ENCODE measurements at regions not wholly inside any gene's neighbourhood (a gene's known extent, or its start where the extent isn't known, plus 50 kb on each side); places are given as distances from the start of the nearest gene placed in this dataset.

GRCh38 chr4:156547891-156548290 is 423.7 kb downstream of the PDGFC start:
- no peak for DNase-seq (ENCODE audit: low read depth in 6 of 9, low spot score in 9 of 9)
- Histone ChIP-seq H3K4me3 (ENCODE audit: low read length in 2 of 2) (no peak overlapping the region), H3K27ac (ENCODE audit: low read depth in 1 of 2, low read length in 1 of 2) (no peak overlapping the region), H3K27me3 (ENCODE audit: control insufficient read depth in 2 of 2, insufficient read depth in 1 of 2, low read length in 1 of 2) (no peaks in the 10 kb centered on the region), H3K4me1 (ENCODE audit: control insufficient read depth in 2 of 2, insufficient read depth in 2 of 2, low read length in 2 of 2) (no peaks in the 10 kb centered on the region), H3K36me3 (ENCODE audit: control insufficient read depth in 2 of 2, insufficient read depth in 2 of 2, low read length in 1 of 2) (no peaks in the 10 kb centered on the region), H3K9me3 (ENCODE audit: control insufficient read depth in 2 of 2, insufficient read depth in 1 of 2, low read length in 1 of 2) (no peaks in the 10 kb centered on the region)
- 85% methylated on average over 2 of the region's 2 CpGs for WGBS

DNA sequence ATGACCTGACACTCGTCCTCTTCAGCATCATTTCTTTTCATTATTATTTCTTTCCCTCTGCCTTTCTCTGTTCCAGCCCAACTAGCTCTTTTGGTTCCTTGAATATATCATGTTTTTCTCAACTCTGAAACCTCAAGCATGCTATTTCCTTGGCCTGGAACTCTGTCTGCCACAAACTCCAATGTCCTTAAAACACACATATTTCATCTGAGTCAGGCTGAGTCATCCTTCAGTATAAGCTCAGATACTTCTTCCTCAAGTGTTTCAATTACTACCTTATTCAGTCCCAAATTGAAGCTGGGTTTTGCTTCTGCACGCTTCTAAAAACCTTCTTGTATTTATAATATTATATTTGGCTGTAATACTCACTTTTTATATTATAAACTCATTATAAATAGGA is 424.2 kb downstream of the PDGFC start:
- DNase-seq (ENCODE audit: low read depth in 6 of 9, low spot score in 9 of 9), result no peak
- WGBS, result 72% methylated on average over 2 of the region's 2 CpGs
- H3K4me1 ChIP-seq (ENCODE audit: control insufficient read depth in 2 of 2, insufficient read depth in 2 of 2, low read length in 2 of 2), result no peaks in the 10 kb centered on the region
- H3K27ac ChIP-seq (ENCODE audit: low read depth in 1 of 2, low read length in 1 of 2), result no peak overlapping the region
- H3K9me3 ChIP-seq (ENCODE audit: control insufficient read depth in 2 of 2, insufficient read depth in 1 of 2, low read length in 1 of 2), result no peaks in the 10 kb centered on the region
- no peaks in the 10 kb centered on the region for H3K27me3 ChIP-seq (ENCODE audit: control insufficient read depth in 2 of 2, insufficient read depth in 1 of 2, low read length in 1 of 2)
- H3K36me3 ChIP-seq (ENCODE audit: control insufficient read depth in 2 of 2, insufficient read depth in 2 of 2, low read length in 1 of 2), result no peaks in the 10 kb centered on the region
- no peak overlapping the region for H3K4me3 ChIP-seq (ENCODE audit: low read length in 2 of 2)

- Histone ChIP-seq H3K4me1 (ENCODE audit: control insufficient read depth in 2 of 2, insufficient read depth in 2 of 2, low read length in 2 of 2) (no peaks in the 10 kb centered on the region), H3K36me3 (ENCODE audit: control insufficient read depth in 2 of 2, insufficient read depth in 2 of 2, low read length in 1 of 2) (no peaks in the 10 kb centered on the region), H3K4me3 (ENCODE audit: low read length in 2 of 2) (no peak overlapping the region), H3K27me3 (ENCODE audit: control insufficient read depth in 2 of 2, insufficient read depth in 1 of 2, low read length in 1 of 2) (no peaks in the 10 kb centered on the region), H3K27ac (ENCODE audit: low read depth in 1 of 2, low read length in 1 of 2) (no peak overlapping the region), H3K9me3 (ENCODE audit: control insufficient read depth in 2 of 2, insufficient read depth in 1 of 2, low read length in 1 of 2) (no peaks in the 10 kb centered on the region)
- no peak for DNase-seq (ENCODE audit: low read depth in 6 of 9, low spot score in 9 of 9)
- 89% methylated on average over 2 of the region's 2 CpGs for WGBS
These were observed 426.4 kb downstream of the PDGFC start for GRCh38 chr4:156545003-156545785.

DNA sequence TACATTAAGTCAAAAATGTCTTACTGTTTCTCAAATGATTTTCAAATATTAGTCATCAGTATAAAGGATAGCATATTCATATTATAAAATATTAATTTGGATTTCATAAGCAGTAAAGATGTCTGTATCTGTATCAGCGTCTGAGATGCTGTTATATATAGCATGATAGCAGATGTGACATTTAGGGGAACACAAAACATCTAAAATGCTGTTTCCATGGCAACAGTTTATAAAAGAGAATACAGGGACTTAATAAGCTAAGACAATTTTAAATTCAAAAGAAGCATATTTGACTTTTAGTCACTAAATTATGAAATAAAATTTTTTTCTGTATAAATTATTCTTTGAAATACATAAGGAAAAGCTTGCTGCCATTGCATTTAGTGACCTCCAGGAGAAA is 432.2 kb downstream of the PDGFC start:
- no peaks in the 10 kb centered on the region for H3K9me3 ChIP-seq (ENCODE audit: control insufficient read depth in 2 of 2, insufficient read depth in 1 of 2, low read length in 1 of 2)
- 94% methylated on average over 1 of the region's 1 CpG for WGBS
- H3K4me1 ChIP-seq (ENCODE audit: control insufficient read depth in 2 of 2, insufficient read depth in 2 of 2, low read length in 2 of 2), result no peaks in the 10 kb centered on the region
- H3K27me3 ChIP-seq (ENCODE audit: control insufficient read depth in 2 of 2, insufficient read depth in 1 of 2, low read length in 1 of 2), result no peaks in the 10 kb centered on the region
- no peak overlapping the region for H3K27ac ChIP-seq (ENCODE audit: low read depth in 1 of 2, low read length in 1 of 2)
- no peak for DNase-seq (ENCODE audit: low read depth in 6 of 9, low spot score in 9 of 9)
- H3K4me3 ChIP-seq (ENCODE audit: low read length in 2 of 2), result no peak overlapping the region
- no peaks in the 10 kb centered on the region for H3K36me3 ChIP-seq (ENCODE audit: control insufficient read depth in 2 of 2, insufficient read depth in 2 of 2, low read length in 1 of 2)

GRCh38 chr4:156538651-156539257 is 432.8 kb downstream of the PDGFC start:
- Histone ChIP-seq H3K4me1 (ENCODE audit: control insufficient read depth in 2 of 2, insufficient read depth in 2 of 2, low read length in 2 of 2) (no peaks in the 10 kb centered on the region), H3K27me3 (ENCODE audit: control insufficient read depth in 2 of 2, insufficient read depth in 1 of 2, low read length in 1 of 2) (no peaks in the 10 kb centered on the region), H3K27ac (ENCODE audit: low read depth in 1 of 2, low read length in 1 of 2) (no peak overlapping the region), H3K4me3 (ENCODE audit: low read length in 2 of 2) (no peak overlapping the region), H3K36me3 (ENCODE audit: control insufficient read depth in 2 of 2, insufficient read depth in 2 of 2, low read length in 1 of 2) (no peaks in the 10 kb centered on the region), H3K9me3 (ENCODE audit: control insufficient read depth in 2 of 2, insufficient read depth in 1 of 2, low read length in 1 of 2) (no peaks in the 10 kb centered on the region)
- WGBS, result 87% methylated on average over 1 of the region's 1 CpG
- no peak for DNase-seq (ENCODE audit: low read depth in 6 of 9, low spot score in 9 of 9)

DNA sequence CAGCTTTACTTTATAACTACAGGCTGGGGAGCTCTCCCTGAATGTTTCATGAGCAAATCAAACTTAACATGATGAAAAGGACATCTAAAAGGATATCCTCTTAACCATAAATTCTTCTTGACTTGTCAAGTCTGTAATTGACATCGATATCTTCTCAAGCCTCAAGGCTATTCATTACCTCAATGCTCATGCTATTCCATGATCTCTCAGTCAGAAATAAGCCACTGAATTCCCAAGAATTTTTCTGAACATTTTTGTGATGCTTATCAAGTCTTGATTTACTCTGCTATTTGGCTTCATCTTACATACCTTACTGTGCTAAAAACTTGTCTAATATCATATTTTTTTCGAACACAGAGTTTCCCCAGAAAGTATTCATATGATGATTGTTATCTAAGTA is 433.4 kb downstream of the PDGFC start:
- Histone ChIP-seq H3K36me3 (ENCODE audit: control insufficient read depth in 2 of 2, insufficient read depth in 2 of 2, low read length in 1 of 2) (no peaks in the 10 kb centered on the region), H3K27me3 (ENCODE audit: control insufficient read depth in 2 of 2, insufficient read depth in 1 of 2, low read length in 1 of 2) (no peaks in the 10 kb centered on the region), H3K9me3 (ENCODE audit: control insufficient read depth in 2 of 2, insufficient read depth in 1 of 2, low read length in 1 of 2) (no peaks in the 10 kb centered on the region), H3K4me3 (ENCODE audit: low read length in 2 of 2) (no peak overlapping the region), H3K27ac (ENCODE audit: low read depth in 1 of 2, low read length in 1 of 2) (no peak overlapping the region), H3K4me1 (ENCODE audit: control insufficient read depth in 2 of 2, insufficient read depth in 2 of 2, low read length in 2 of 2) (no peaks in the 10 kb centered on the region)
- 86% methylated on average over 2 of the region's 2 CpGs for WGBS
- DNase-seq (ENCODE audit: low read depth in 6 of 9, low spot score in 9 of 9), result no peak

GRCh38 chr4:156537286-156537685 is 434.3 kb downstream of the PDGFC start:
- H3K4me1 ChIP-seq (ENCODE audit: control insufficient read depth in 2 of 2, insufficient read depth in 2 of 2, low read length in 2 of 2), result no peaks in the 10 kb centered on the region
- no peaks in the 10 kb centered on the region for H3K36me3 ChIP-seq (ENCODE audit: control insufficient read depth in 2 of 2, insufficient read depth in 2 of 2, low read length in 1 of 2)
- no peak overlapping the region for H3K4me3 ChIP-seq (ENCODE audit: low read length in 2 of 2)
- H3K27ac ChIP-seq (ENCODE audit: low read depth in 1 of 2, low read length in 1 of 2), result no peak overlapping the region
- no peaks in the 10 kb centered on the region for H3K9me3 ChIP-seq (ENCODE audit: control insufficient read depth in 2 of 2, insufficient read depth in 1 of 2, low read length in 1 of 2)
- H3K27me3 ChIP-seq (ENCODE audit: control insufficient read depth in 2 of 2, insufficient read depth in 1 of 2, low read length in 1 of 2), result no peaks in the 10 kb centered on the region
- no peak for DNase-seq (ENCODE audit: low read depth in 6 of 9, low spot score in 9 of 9)

DNA sequence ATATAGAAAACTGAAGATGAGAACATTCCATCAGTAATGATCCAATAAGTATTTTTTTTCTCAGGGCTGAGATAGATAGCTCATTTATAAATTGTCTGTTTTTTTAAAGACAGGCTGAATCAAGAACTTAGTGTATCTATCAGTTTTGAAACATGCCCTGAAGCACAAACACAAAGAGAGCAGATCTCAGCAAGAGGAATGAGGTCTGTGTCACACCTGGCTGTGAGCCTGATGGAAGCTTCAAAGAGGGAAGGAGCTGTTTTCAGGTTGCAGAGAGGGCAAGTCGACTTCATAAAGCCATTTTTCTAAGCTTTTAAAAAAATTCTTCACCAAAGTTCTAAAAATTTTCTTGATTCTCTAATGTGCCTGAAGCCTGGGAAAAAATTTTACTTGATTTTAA is 434.9 kb downstream of the PDGFC start:
- no peak for DNase-seq (ENCODE audit: low read depth in 6 of 9, low spot score in 9 of 9)
- 83% methylated on average over 1 of the region's 1 CpG for WGBS

GRCh38 chr4:156534205-156534604 is 437.4 kb downstream of the PDGFC start:
- no peaks in the 10 kb centered on the region for H3K27me3 ChIP-seq (ENCODE audit: control insufficient read depth in 2 of 2, insufficient read depth in 1 of 2, low read length in 1 of 2)
- 96% methylated on average over 2 of the region's 2 CpGs for WGBS
- no peaks in the 10 kb centered on the region for H3K9me3 ChIP-seq (ENCODE audit: control insufficient read depth in 2 of 2, insufficient read depth in 1 of 2, low read length in 1 of 2)
- no peak for DNase-seq (ENCODE audit: low read depth in 6 of 9, low spot score in 9 of 9)
- no peaks in the 10 kb centered on the region for H3K4me1 ChIP-seq (ENCODE audit: control insufficient read depth in 2 of 2, insufficient read depth in 2 of 2, low read length in 2 of 2)
- no peaks in the 10 kb centered on the region for H3K36me3 ChIP-seq (ENCODE audit: control insufficient read depth in 2 of 2, insufficient read depth in 2 of 2, low read length in 1 of 2)
- no peak overlapping the region for H3K4me3 ChIP-seq (ENCODE audit: low read length in 2 of 2)
- H3K27ac ChIP-seq (ENCODE audit: low read depth in 1 of 2, low read length in 1 of 2), result no peak overlapping the region

More for the DNA sequence above, 434.9 kb downstream of the PDGFC start:
- H3K9me3 ChIP-seq (ENCODE audit: control insufficient read depth in 2 of 2, insufficient read depth in 1 of 2, low read length in 1 of 2), result no peaks in the 10 kb centered on the region
- no peak overlapping the region for H3K4me3 ChIP-seq (ENCODE audit: low read length in 2 of 2)
- no peaks in the 10 kb centered on the region for H3K36me3 ChIP-seq (ENCODE audit: control insufficient read depth in 2 of 2, insufficient read depth in 2 of 2, low read length in 1 of 2)
- no peaks in the 10 kb centered on the region for H3K27me3 ChIP-seq (ENCODE audit: control insufficient read depth in 2 of 2, insufficient read depth in 1 of 2, low read length in 1 of 2)
- H3K4me1 ChIP-seq (ENCODE audit: control insufficient read depth in 2 of 2, insufficient read depth in 2 of 2, low read length in 2 of 2), result no peaks in the 10 kb centered on the region
- H3K27ac ChIP-seq (ENCODE audit: low read depth in 1 of 2, low read length in 1 of 2), result no peak overlapping the region
